Muscle layer of duodenum (tissue), 2 donors: ENCODE measurements at regions not wholly inside any gene's neighbourhood (a gene's known extent, or its start where the extent isn't known, plus 50 kb on each side); places are given as distances from the start of the nearest gene placed in this dataset.
"Not testable (repeated sequence)": the region's sequence is repeated elsewhere in the genome, so short reads cannot be mapped to it uniquely, and the experiment has no call there.

Experiments used
- H3K27ac ChIP-seq: one replicate; pipeline ENCODE4 v1.7.0; 2013; ENCODE audit warnings: mild to moderate bottlenecking, low read length
- H3K27me3 ChIP-seq: one replicate; pipeline ENCODE4 v1.7.0; 2013; ENCODE audit warnings: low read depth, mild to moderate bottlenecking, control low read depth, low read length
- H3K36me3 ChIP-seq, 2 donors: one replicate each; pipeline ENCODE4 v1.7.0; 2013; ENCODE audit warnings: low read length in 2 of 2, control low read depth in 1 of 2, mild to moderate bottlenecking in 1 of 2; ENCODE audit not compliant: insufficient read depth in 2 of 2, control insufficient read depth in 1 of 2
- H3K4me1 ChIP-seq, 2 donors: one replicate each; pipeline ENCODE4 v1.7.0; 2013; ENCODE audit warnings: low read length in 2 of 2, mild to moderate bottlenecking in 2 of 2, control low read depth in 1 of 2, moderate library complexity in 1 of 2; ENCODE audit not compliant: insufficient read depth in 2 of 2, control insufficient read depth in 1 of 2
- H3K4me3 ChIP-seq, 2 donors: one replicate each; pipeline ENCODE4 v1.7.0; 2013; ENCODE audit warnings: low read length in 2 of 2, low read depth in 1 of 2, mild to moderate bottlenecking in 1 of 2
- H3K9me3 ChIP-seq, 2 donors: one replicate each; pipeline ENCODE4 v1.7.0; 2013; ENCODE audit warnings: low read length in 2 of 2, control low read depth in 1 of 2, mild to moderate bottlenecking in 1 of 2; ENCODE audit not compliant: control insufficient read depth in 1 of 2
- donor health status: healthy.

DNA sequence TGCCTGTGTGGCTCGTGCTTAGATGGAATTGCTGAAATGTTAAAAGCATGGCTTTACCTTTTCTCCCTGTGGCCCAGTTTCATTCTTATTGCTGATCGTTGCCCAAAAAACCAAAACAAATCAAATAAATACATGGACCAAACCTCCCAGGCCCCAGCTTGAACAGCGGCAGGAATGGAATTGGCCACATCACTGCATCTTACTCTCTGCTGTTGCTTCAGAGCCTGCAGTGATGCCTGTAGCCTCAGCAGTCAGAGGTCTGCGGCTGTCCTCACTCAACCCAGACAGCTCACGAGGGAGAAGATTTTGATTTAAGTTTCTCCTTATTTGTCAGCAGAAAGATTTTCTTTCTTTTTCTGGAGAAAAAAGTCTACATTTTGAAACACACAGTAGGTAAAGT, 91.5 kb downstream of the NPIPB11 start:
- Histone ChIP-seq H3K36me3 (no peaks in the 10 kb centered on the region), H3K4me1 (no peaks in the 10 kb centered on the region), H3K9me3 (no peaks in the 10 kb centered on the region), H3K4me3 (no peak overlapping the region), H3K27me3 (no peaks in the 10 kb centered on the region), H3K27ac (no peak overlapping the region)

DNA sequence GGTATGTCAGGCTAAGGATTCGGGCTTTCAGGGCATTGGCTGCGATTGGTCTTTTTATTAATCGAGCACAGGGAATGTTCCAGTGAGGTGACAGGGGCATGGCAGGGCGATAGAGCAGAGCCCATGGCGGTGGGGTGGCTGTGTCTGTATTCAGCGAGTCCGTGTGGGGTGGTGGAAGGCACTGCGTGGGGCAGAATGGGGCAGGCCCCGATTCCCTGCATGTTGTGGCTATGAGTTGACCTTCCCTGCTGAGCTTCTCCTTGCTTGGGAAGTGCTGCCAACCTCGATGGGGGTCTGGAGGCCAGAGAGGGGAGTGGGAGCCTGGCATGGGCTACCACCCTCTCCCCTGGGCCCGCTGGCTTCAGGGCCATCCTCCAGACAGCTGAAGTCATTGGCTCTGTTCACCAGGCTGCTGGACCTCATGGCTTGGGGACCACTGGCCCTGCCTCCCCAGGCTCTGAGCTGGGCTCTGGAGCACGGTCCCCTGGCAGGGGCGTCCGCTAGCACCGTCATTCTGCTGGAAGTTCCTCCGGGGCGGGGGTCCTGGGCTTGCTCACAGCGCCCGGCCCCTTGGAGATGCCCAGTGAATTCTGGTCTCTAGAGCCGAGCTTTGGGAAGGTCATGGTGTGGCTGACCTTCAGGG, 92.1 kb downstream of the NPIPB11 start:
- Histone ChIP-seq H3K4me1 (no peaks in the 10 kb centered on the region), H3K27me3 (no peaks in the 10 kb centered on the region), H3K36me3 (no peaks in the 10 kb centered on the region), H3K9me3 (no peaks in the 10 kb centered on the region), H3K4me3 (no peak overlapping the region), H3K27ac (no peak overlapping the region)

DNA sequence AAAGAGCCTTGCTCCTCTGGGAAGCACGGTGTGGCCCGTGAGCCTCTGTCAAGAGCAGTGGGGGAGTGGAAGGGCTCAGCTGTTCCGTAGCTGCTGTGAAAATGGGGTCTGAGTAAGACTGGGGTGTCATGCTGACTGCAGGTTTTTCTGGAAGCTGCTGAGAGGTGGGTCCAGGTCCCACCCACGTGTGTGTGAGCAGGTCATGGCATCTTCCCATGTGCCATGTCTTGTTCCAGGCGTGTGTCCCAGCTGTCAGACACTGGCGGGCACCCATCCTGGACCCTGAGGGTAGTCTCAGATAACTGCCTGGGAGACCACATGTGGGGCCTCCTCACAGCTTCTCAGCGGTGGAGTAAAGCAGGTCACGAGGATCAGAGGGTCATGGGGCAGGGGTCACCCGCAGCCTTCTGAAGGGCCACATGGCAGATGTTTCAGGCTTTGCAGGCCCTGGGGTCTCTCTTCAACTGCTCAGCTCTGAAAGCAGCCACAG, 92.9 kb downstream of the NPIPB11 start:
- Histone ChIP-seq H3K27me3 (no peaks in the 10 kb centered on the region), H3K4me1 (no peaks in the 10 kb centered on the region), H3K27ac (no peak overlapping the region), H3K4me3 (no peak overlapping the region), H3K9me3 (no peaks in the 10 kb centered on the region), H3K36me3 (no peaks in the 10 kb centered on the region)

DNA sequence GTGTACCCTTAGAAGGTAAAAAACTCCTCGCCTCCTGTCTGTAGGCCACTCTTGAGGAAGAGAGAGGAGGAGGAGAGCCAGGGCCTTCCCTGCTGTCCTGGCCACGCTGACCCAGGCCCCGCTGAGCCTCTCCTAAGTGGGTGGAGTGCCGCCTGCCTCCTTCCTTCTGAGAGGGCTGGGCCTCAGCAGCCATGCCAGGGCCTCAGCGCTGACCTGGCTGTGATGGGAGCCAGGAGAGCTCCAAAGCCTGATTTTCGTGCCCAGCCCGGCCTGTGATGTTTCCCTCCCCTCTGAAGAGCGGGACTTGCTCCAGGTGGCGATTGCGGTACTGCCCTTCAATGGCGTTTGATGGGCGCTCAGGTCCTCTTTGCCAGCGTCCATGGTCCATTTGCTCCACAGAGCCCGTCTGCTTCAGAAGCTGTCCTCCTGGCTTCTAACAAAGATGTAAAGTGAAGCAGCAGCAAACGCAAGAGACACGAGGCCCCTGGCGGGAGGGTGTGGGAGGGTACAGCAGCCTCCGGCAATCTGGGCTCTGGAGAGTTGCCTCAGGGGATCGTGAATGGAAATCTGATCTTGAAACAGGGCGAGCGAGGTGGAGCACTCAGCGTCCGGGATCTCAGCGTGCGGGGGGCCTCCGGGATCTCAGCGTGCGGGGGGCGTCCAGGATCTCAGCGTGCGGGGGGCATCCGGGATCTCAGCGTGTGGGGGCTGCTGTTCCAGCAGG, 93.5 kb downstream of the NPIPB11 start:
- no peak overlapping the region for H3K27ac ChIP-seq
- H3K9me3 ChIP-seq, result no peaks in the 10 kb centered on the region
- H3K4me3 ChIP-seq, result no peak overlapping the region
- no peaks in the 10 kb centered on the region for H3K36me3 ChIP-seq
- peaks cover 0 to 3% of the 10 kb centered on the region in 2 donors for H3K4me1 ChIP-seq
- no peaks in the 10 kb centered on the region for H3K27me3 ChIP-seq

DNA sequence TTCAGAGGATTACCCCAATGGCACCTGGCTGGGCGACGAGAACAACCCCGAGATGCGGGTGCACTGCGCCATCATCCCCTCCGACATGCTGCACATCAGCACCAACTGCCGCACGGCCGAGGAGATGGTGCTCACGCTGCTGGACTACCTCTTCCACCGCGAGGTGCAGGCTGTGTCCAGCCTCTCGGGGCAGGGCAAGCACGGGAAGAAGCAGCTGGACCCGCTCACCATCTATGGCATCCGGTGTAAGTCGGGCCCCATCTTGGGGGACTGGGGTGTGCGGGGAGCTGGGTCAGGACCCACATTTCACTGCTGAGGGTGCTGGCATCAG, 94.2 kb downstream of the NPIPB11 start:
- H3K36me3 ChIP-seq, H3K27me3 ChIP-seq, H3K4me1 ChIP-seq: not testable (repeated sequence)

DNA sequence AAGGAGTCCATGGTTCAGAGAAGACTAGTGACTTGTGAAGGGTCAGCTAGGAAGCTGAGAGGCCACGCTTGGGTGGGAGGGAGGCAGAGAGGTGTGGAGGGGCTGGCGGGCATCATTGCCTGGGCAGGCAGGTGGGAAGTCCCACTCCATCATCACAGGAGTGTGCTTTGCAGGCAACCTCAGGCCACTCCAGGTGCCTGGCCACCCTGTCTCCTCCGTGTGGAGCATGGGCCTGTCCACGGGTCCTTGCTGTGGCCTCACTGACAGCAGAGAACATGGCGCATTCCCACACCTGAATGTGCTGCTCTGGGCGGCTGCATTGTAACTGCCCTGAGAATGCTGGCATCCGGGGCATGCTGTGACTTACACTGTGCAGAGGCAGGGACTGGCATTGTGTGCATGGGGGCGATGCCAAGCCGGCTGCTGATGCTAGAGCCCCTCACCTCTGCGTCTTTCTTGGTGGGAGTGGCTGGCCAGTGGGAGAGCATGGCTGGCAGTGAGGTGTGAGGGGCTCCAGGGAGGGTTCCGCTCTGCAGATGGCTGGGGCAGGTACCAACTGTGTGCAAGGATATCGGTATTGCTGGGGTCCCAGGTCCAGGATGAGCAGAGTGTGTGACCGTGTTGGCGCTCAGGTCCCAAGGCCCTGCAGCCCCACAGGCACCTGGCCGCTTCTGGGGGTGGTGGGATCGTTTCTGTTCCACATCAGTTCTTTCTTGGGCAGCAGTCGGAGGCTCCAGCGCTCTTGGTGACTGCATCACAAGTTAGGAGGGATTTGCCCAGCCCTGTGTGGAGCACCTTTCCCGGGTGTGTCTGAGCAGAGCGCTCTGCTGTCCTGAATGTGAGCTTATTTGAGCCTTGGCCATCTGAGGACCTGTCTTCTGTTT, 94.8 kb downstream of the NPIPB11 start:
- H3K4me1 ChIP-seq, result peaks cover 0 to 8% of the 10 kb centered on the region in 2 donors
- no peaks in the 10 kb centered on the region for H3K9me3 ChIP-seq
- no peak overlapping the region for H3K27ac ChIP-seq
- H3K36me3 ChIP-seq, result no peaks in the 10 kb centered on the region
- H3K4me3 ChIP-seq, result no peak overlapping the region
- H3K27me3 ChIP-seq, result no peaks in the 10 kb centered on the region

More for the DNA sequence above, 94.2 kb downstream of the NPIPB11 start:
- H3K4me3 ChIP-seq, H3K27ac ChIP-seq, H3K9me3 ChIP-seq: not testable (repeated sequence)

DNA sequence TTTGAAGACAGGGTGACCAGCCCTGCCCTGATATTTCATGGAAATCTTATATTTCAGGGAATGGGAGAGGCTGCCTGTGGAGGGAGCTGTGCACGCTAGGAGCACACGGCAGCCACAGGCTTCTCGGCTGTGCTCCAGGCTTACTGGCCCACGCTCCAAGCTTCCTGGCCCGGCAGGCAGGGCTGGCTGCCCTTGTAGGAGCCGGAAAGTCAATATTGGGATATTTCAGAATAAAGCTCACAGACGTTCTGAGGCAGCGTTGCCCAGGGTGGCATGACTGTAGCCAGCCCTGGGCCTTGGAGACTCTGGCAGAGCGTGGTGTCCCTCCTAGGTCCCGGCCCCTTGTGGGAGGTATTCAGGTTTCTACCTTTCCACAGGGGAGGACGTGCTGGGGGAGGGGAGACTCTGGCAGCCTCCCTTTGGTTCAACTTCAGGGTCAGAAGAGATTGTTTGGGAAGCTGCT, 95.6 kb downstream of the NPIPB11 start:
- Histone ChIP-seq H3K27ac (no peak overlapping the region), H3K9me3 (no peaks in the 10 kb centered on the region), H3K4me1 (peaks cover 0 to 8% of the 10 kb centered on the region in 2 donors), H3K4me3 (no peak overlapping the region), H3K27me3 (no peaks in the 10 kb centered on the region), H3K36me3 (no peaks in the 10 kb centered on the region)

DNA sequence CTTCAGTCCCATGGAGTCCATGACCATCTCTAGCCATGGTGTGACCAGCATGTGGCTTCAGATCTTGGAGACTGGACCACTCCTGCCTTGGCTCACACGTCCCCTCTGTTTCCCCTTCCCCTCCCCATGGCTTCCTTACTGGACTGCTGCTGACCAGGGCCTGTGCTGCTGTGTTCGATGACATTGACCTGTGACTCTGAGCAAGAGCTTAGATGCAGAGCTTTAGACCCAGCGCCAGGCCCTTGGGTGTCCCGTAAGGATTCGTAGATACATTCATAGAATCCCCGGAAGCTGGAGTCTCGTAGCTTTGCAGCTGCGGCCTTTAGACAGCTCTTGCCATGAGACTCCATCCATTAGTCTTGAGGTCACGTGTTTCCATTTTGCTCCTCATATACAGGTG, 96.3 kb downstream of the NPIPB11 start:
- H3K27ac ChIP-seq, H3K4me1 ChIP-seq: not testable (repeated sequence)

DNA sequence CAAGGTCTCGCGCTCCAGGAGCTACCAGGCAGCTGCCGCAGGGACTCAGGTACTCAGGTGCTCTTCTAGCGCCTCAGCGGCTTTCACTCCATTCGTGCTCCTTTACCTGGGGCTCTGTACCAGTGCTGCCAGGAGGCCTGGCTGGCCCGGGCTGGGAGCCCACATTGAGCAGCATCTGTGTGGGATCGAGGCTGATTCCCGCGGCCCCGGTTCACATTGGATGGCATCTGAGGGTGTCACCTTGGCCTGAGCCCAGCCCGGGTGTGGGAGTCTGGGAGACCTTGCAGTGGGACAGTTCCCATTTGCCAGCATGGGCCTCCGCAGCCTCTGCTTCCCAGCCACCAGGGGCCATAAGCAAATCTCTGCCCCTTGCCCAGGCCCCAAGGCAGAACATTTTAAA, 96.9 kb downstream of the NPIPB11 start:
- not testable (repeated sequence) for H3K27me3 ChIP-seq, H3K27ac ChIP-seq, H3K4me1 ChIP-seq, H3K4me3 ChIP-seq, H3K36me3 ChIP-seq, H3K9me3 ChIP-seq

More for the DNA sequence above, 96.3 kb downstream of the NPIPB11 start:
- H3K4me3 ChIP-seq, H3K27me3 ChIP-seq, H3K36me3 ChIP-seq, H3K9me3 ChIP-seq: not testable (repeated sequence)

DNA sequence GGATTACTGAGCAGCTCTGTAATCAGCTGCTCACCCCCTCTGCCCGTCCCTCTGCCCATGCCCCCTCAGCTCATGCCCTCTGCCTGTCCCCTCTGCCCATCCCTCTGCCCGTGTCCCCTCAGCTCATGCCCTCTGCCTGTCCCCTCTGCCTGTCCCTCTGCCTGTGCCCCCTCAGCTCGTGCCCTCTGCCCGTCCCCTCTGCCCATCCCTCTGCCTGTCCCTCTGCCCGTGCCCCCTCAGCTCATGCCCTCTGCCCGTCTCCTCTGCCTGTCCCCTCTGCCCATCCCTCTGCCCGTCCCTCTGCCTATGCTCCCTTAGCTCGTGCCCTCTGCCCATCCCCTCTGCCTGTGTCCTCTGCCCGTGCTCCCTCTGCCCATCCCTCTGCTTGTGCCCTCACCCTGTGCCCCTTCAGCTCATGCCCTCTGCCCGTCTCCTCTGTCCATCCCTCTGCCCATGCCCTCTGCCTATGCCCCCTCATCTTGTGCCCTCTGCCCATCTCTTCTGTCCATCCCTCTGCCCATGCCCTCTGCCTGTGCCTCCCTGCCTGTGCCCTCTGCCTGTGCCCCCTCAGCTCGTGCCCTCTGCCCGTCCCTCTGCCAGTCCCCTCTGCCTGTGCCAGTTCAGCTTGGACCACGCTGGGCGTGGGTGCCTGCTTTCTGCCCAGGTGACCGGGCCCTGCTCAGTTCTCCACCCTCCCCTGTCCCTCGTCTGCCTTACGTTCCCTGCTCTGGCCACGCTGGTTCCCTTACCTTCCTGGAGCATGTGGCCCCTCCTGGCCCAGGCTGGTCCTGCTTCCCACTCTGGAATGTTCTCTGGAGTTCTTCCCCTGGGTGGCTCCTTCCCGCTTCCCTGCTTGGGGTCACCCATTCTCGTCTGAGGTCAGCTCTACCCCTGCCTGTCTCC, 97.6 kb downstream of the NPIPB11 start:
- no peaks in the 10 kb centered on the region for H3K9me3 ChIP-seq
- H3K36me3 ChIP-seq, result no peaks in the 10 kb centered on the region
- no peaks in the 10 kb centered on the region for H3K27me3 ChIP-seq
- H3K4me3 ChIP-seq, result no peak overlapping the region
- peaks cover 0 to 8% of the 10 kb centered on the region in 2 donors for H3K4me1 ChIP-seq
- no peak overlapping the region for H3K27ac ChIP-seq
